ENCODE measurements at regions not wholly inside any gene's neighbourhood (a gene's known extent, or its start where the extent isn't known, plus 50 kb on each side); places are given as distances from the start of the nearest gene placed in this dataset.

DNA sequence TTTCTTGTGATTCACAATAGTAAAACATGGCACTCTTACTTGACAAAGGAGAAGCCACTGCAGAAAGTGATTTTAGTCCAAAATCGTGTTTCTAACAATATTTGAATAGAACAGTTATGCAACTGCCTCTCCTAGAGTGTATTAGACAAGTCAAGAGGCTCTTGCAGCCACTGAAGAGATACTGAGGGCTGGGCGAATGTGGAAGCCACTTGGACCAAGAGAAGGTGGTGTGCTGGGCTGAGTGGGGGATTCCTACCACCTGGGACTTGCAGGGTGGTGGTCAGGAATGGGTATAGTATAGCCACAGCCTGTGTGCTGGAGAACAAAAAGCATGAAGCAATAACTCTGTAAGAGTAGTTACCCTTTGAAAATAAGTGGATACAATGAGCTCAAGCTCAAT lies 223.8 kb upstream of the DNAJC19 start:
- H3K9me2 ChIP-seq (replicated peaks; ENCODE audit: control insufficient read depth, low read length): no peaks in the 10 kb centered on the region
- H3K4me3 ChIP-seq (ENCODE audit: low read length): no peak overlapping the region
- H4K20me1 ChIP-seq (ENCODE audit: control insufficient read depth, insufficient read depth, low read depth, low read length): no peaks in the 10 kb centered on the region
- H3F3A ChIP-seq (ENCODE audit: control insufficient read depth, insufficient read depth): no peaks in the 10 kb centered on the region
- no peaks in the 10 kb centered on the region for H3K4me1 ChIP-seq (ENCODE audit: control insufficient read depth, low read length)
- H3K27me3 ChIP-seq (ENCODE audit: control insufficient read depth, low read length): no peaks in the 10 kb centered on the region
- no peak for TF ChIP-seq EZH2phosphoT487 (IDR thresholded peaks at IDR 0.05; ENCODE audit: borderline replicate concordance, low read length)
- TF ChIP-seq, protein P1, sequence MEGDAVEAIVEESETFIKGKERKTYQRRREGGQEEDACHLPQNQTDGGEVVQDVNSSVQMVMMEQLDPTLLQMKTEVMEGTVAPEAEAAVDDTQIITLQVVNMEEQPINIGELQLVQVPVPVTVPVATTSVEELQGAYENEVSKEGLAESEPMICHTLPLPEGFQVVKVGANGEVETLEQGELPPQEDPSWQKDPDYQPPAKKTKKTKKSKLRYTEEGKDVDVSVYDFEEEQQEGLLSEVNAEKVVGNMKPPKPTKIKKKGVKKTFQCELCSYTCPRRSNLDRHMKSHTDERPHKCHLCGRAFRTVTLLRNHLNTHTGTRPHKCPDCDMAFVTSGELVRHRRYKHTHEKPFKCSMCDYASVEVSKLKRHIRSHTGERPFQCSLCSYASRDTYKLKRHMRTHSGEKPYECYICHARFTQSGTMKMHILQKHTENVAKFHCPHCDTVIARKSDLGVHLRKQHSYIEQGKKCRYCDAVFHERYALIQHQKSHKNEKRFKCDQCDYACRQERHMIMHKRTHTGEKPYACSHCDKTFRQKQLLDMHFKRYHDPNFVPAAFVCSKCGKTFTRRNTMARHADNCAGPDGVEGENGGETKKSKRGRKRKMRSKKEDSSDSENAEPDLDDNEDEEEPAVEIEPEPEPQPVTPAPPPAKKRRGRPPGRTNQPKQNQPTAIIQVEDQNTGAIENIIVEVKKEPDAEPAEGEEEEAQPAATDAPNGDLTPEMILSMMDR (IDR thresholded peaks at IDR 0.05; ENCODE audit: low read depth, low read length, poor library complexity, severe bottlenecking): no peak
- H3K4me2 ChIP-seq (ENCODE audit: low read length): no peak overlapping the region
- H3K9me3 ChIP-seq (ENCODE audit: control insufficient read depth, insufficient read depth, low read length): no peaks in the 10 kb centered on the region
- no peaks in the 10 kb centered on the region for H3K36me3 ChIP-seq (ENCODE audit: control insufficient read depth, low read length)
- H3K79me2 ChIP-seq (ENCODE audit: control insufficient read depth, low read length): no peaks in the 10 kb centered on the region
- no peak overlapping the region for H3K27ac ChIP-seq (ENCODE audit: low read depth, low read length)

- Histone ChIP-seq H3K27me3 (ENCODE audit: control insufficient read depth, low read length) (no peaks in the 10 kb centered on the region), H3K4me2 (ENCODE audit: low read length) (no peak overlapping the region)
Measured at GRCh38 chr3:181212271-181212670, 222.7 kb upstream of the DNAJC19 start.

GRCh38 chr3:181210275-181210674 lies 220.7 kb upstream of the DNAJC19 start:
- H3F3A ChIP-seq (ENCODE audit: control insufficient read depth, insufficient read depth): no peaks in the 10 kb centered on the region
- H3K27ac ChIP-seq (ENCODE audit: low read depth, low read length): no peak overlapping the region
- H3K36me3 ChIP-seq (ENCODE audit: control insufficient read depth, low read length): no peaks in the 10 kb centered on the region
- no peaks in the 10 kb centered on the region for H3K9me3 ChIP-seq (ENCODE audit: control insufficient read depth, insufficient read depth, low read length)
- H3K27me3 ChIP-seq (ENCODE audit: control insufficient read depth, low read length): no peaks in the 10 kb centered on the region
- TF ChIP-seq EZH2phosphoT487 (IDR thresholded peaks at IDR 0.05; ENCODE audit: borderline replicate concordance, low read length): no peak
- TF ChIP-seq, protein P1 (IDR thresholded peaks at IDR 0.05; ENCODE audit: low read depth, low read length, poor library complexity, severe bottlenecking): peak; percentile 14
- no peaks in the 10 kb centered on the region for H4K20me1 ChIP-seq (ENCODE audit: control insufficient read depth, insufficient read depth, low read depth, low read length)
- H3K9me2 ChIP-seq (replicated peaks; ENCODE audit: control insufficient read depth, low read length): no peaks in the 10 kb centered on the region
- no peaks in the 10 kb centered on the region for H3K4me1 ChIP-seq (ENCODE audit: control insufficient read depth, low read length)
- no peak overlapping the region for H3K4me3 ChIP-seq (ENCODE audit: low read length)
- no peak overlapping the region for H3K4me2 ChIP-seq (ENCODE audit: low read length)
- H3K79me2 ChIP-seq (ENCODE audit: control insufficient read depth, low read length): no peaks in the 10 kb centered on the region

More at GRCh38 chr3:181212271-181212670, 222.7 kb upstream of the DNAJC19 start:
- Histone ChIP-seq H3F3A (ENCODE audit: control insufficient read depth, insufficient read depth) (no peaks in the 10 kb centered on the region), H3K36me3 (ENCODE audit: control insufficient read depth, low read length) (no peaks in the 10 kb centered on the region), H3K79me2 (ENCODE audit: control insufficient read depth, low read length) (no peaks in the 10 kb centered on the region), H3K9me3 (ENCODE audit: control insufficient read depth, insufficient read depth, low read length) (no peaks in the 10 kb centered on the region), H3K9me2 (replicated peaks; ENCODE audit: control insufficient read depth, low read length) (no peaks in the 10 kb centered on the region), H3K27ac (ENCODE audit: low read depth, low read length) (no peak overlapping the region), H4K20me1 (ENCODE audit: control insufficient read depth, insufficient read depth, low read depth, low read length) (no peaks in the 10 kb centered on the region), H3K4me3 (ENCODE audit: low read length) (no peak overlapping the region), H3K4me1 (ENCODE audit: control insufficient read depth, low read length) (no peaks in the 10 kb centered on the region)
- TF ChIP-seq, protein P1 (IDR thresholded peaks at IDR 0.05; ENCODE audit: low read depth, low read length, poor library complexity, severe bottlenecking): no peak
- no peak for TF ChIP-seq EZH2phosphoT487 (IDR thresholded peaks at IDR 0.05; ENCODE audit: borderline replicate concordance, low read length)
